ENCODE measurements at regions not wholly inside any gene's neighbourhood (a gene's known extent, or its start where the extent isn't known, plus 50 kb on each side); places are given as distances from the start of the nearest gene placed in this dataset.
A peak's percentile ranks its signal among the peaks of the same experiment; 100 is the strongest.

GRCh38 chr11:71370895-71371673 is 77.1 kb downstream of the DHCR7 start:
- H3K4me2 ChIP-seq (ENCODE audit: insufficient read depth, low read length) = no peak overlapping the region
- TF ChIP-seq EZH2 (IDR thresholded peaks at IDR 0.05; ENCODE audit: borderline replicate concordance, low read depth, low read length, severe bottlenecking) (no peak), CTCF (IDR thresholded peaks at IDR 0.05; ENCODE audit: borderline replicate concordance, extremely low read depth, low read length, poor library complexity, severe bottlenecking) (peak; percentile 8)
- H3K27ac ChIP-seq (ENCODE audit: low read length) = no peak overlapping the region

DNA sequence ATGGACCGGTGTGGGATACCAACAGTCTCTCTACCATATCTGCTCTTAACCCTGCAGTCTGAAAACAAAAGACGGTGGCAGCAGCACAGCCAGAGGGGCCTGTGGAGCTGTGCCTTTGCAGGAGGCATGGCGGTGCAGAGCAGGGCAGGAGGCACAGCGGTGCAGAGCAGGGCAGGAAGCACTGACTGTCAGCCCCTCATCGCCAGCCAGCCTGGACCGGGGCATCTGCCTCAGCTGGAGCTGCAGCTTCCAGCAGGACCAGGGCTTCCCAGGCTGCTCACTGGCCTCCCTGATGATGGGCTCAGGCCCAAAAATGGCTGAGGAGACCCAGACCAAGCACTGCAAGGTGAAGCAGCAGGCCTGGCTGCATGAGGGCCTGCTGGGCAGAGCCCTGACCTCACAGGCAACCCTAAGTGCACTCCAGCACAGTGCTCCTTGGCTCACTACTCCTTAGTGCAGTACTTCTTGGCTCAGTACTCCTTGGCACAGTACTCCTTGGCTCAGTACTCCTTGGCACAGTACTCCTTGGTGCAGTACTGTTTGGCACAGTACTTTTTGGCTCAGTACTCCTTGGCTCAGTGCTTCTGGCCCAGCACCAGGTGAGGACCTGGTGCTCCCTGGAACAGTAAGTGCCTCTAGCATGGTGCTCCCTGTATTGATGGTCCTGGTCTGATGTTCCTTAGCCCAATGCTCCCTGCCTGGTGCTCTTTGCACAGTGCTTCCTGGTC is 78.0 kb downstream of the DHCR7 start:
- Histone ChIP-seq H3K27me3 (ENCODE audit: insufficient read depth, low read length, poor library complexity) (no peaks in the 10 kb centered on the region), H4K20me1 (ENCODE audit: insufficient read depth, low read length) (no peaks in the 10 kb centered on the region; the same call in 1 of the 2 replicates), H3K36me3 (ENCODE audit: insufficient read depth, low read length) (no peaks in the 10 kb centered on the region), H3K4me1 (ENCODE audit: insufficient read depth, low read length) (no peaks in the 10 kb centered on the region), H2AFZ (ENCODE audit: low read depth, low read length) (no peak overlapping the region), H3K4me2 (ENCODE audit: insufficient read depth, low read length) (no peak overlapping the region), H3K9me3 (ENCODE audit: insufficient read depth, low read length, severe bottlenecking) (no peaks in the 10 kb centered on the region), H3K9ac (ENCODE audit: low read depth, low read length) (no peak overlapping the region), H3K79me2 (ENCODE audit: insufficient read depth, low read length) (no peaks in the 10 kb centered on the region), H3K4me3 (ENCODE audit: low read depth in 1 of 2, low read length in 2 of 2) (no peak overlapping the region), H3K27ac (ENCODE audit: low read length) (no peak overlapping the region)
- DNase-seq (no peak), ATAC-seq (ENCODE audit: insufficient read depth, low read depth) (no peak)
- no peak for TF ChIP-seq CTCF (IDR thresholded peaks at IDR 0.05; ENCODE audit: borderline replicate concordance, extremely low read depth, low read length, poor library complexity, severe bottlenecking)
- TF ChIP-seq EZH2 (IDR thresholded peaks at IDR 0.05; ENCODE audit: borderline replicate concordance, low read depth, low read length, severe bottlenecking) = no peak

More at GRCh38 chr11:71370895-71371673, 77.1 kb downstream of the DHCR7 start:
- H3K9me3 ChIP-seq (ENCODE audit: insufficient read depth, low read length, severe bottlenecking) = no peaks in the 10 kb centered on the region
- H2AFZ ChIP-seq (ENCODE audit: low read depth, low read length) = no peak overlapping the region
- no peak overlapping the region for H3K9ac ChIP-seq (ENCODE audit: low read depth, low read length)
- no peak overlapping the region for H3K4me3 ChIP-seq (ENCODE audit: low read depth in 1 of 2, low read length in 2 of 2)
- no peaks in the 10 kb centered on the region for H3K79me2 ChIP-seq (ENCODE audit: insufficient read depth, low read length)
- DNase-seq (no peak), ATAC-seq (ENCODE audit: insufficient read depth, low read depth) (no peak)
- H3K36me3 ChIP-seq (ENCODE audit: insufficient read depth, low read length) = no peaks in the 10 kb centered on the region
- no peaks in the 10 kb centered on the region for H3K4me1 ChIP-seq (ENCODE audit: insufficient read depth, low read length)
- H3K27me3 ChIP-seq (ENCODE audit: insufficient read depth, low read length, poor library complexity) = no peaks in the 10 kb centered on the region
- H4K20me1 ChIP-seq (ENCODE audit: insufficient read depth, low read length) = no peaks in the 10 kb centered on the region; the same call in 1 of the 2 replicates

- H3K4me1 ChIP-seq (ENCODE audit: insufficient read depth, low read length) = no peaks in the 10 kb centered on the region
- no peaks in the 10 kb centered on the region for H3K79me2 ChIP-seq (ENCODE audit: insufficient read depth, low read length)
- H4K20me1 ChIP-seq (ENCODE audit: insufficient read depth, low read length) = no peaks in the 10 kb centered on the region; the same call in 1 of the 2 replicates
- no peaks in the 10 kb centered on the region for H3K27me3 ChIP-seq (ENCODE audit: insufficient read depth, low read length, poor library complexity)
- no peak overlapping the region for H3K4me3 ChIP-seq (ENCODE audit: low read depth in 1 of 2, low read length in 2 of 2)
- no peak for DNase-seq
- no peak overlapping the region for H3K9ac ChIP-seq (ENCODE audit: low read depth, low read length)
- no peak overlapping the region for H2AFZ ChIP-seq (ENCODE audit: low read depth, low read length)
- no peaks in the 10 kb centered on the region for H3K9me3 ChIP-seq (ENCODE audit: insufficient read depth, low read length, severe bottlenecking)
- H3K4me2 ChIP-seq (ENCODE audit: insufficient read depth, low read length) = no peak overlapping the region
- H3K36me3 ChIP-seq (ENCODE audit: insufficient read depth, low read length) = no peaks in the 10 kb centered on the region
- no peak overlapping the region for H3K27ac ChIP-seq (ENCODE audit: low read length)
- TF ChIP-seq CTCF (IDR thresholded peaks at IDR 0.05; ENCODE audit: borderline replicate concordance, extremely low read depth, low read length, poor library complexity, severe bottlenecking) (no peak), EZH2 (IDR thresholded peaks at IDR 0.05; ENCODE audit: borderline replicate concordance, low read depth, low read length, severe bottlenecking) (no peak)
- no peak for ATAC-seq (ENCODE audit: insufficient read depth, low read depth)
Measured at GRCh38 chr11:71369411-71369810, 78.8 kb downstream of the DHCR7 start.
